Psoas muscle (tissue), 7 donors: ENCODE measurements at regions not wholly inside any gene's neighbourhood (a gene's known extent, or its start where the extent isn't known, plus 50 kb on each side); places are given as distances from the start of the nearest gene placed in this dataset.

Source experiments
- ATAC-seq, 4 donors: fragments of 200-7000 bp; cut with Tn5 transposase; one replicate each; pipeline ENCODE4 v1.9.1; 2020; ENCODE audit warnings: moderate library complexity in 3 of 4, mild to moderate bottlenecking in 2 of 4
- DNase-seq, 2 donors: peaks; one replicate each; pipeline ENCODE4 v3.0.0-alpha.2; 2020
- H3K27ac ChIP-seq: fragments of 200-600 bp; one replicate; pipeline ENCODE4 v1.8.0; 2022
- H3K27me3 ChIP-seq, 3 donors: fragments of 200-600 bp in 1 of 3; one replicate each; pipeline versions ENCODE4 v1.6.1 to v1.8.0; 2013 to 2022; ENCODE audit warnings: low read length in 2 of 3, mild to moderate bottlenecking in 2 of 3, moderate library complexity in 1 of 3; ENCODE audit not compliant: insufficient read depth in 3 of 3
- H3K36me3 ChIP-seq, 2 donors: fragments of 200-600 bp in 1 of 2; one replicate each; pipeline versions ENCODE4 v1.6.1 to v1.8.0; 2013 to 2022; ENCODE audit warnings: low read depth in 1 of 2, mild to moderate bottlenecking in 1 of 2, moderate library complexity in 1 of 2; ENCODE audit not compliant: insufficient read depth in 1 of 2
- H3K4me1 ChIP-seq: fragments of 200-600 bp; one replicate; pipeline ENCODE4 v1.8.0; 2022
- H3K4me3 ChIP-seq: fragments of 200-600 bp; one replicate; pipeline ENCODE4 v1.8.0; 2022; ENCODE audit warnings: mild to moderate bottlenecking
- H3K9me3 ChIP-seq: fragments of 200-600 bp; one replicate; pipeline ENCODE4 v1.8.0; 2022
- CTCF ChIP-seq: fragments of 200-600 bp; IDR thresholded peaks from one replicate; pipeline ENCODE4 v1.8.0; 2022; ENCODE audit warnings: antibody characterized with exemption
- WGBS, 3 donors: extraction: QIAGEN DNeasy Blood & Tissue Kit; methylation state at CpG; one replicate each; pipeline versions ENCODE4 v1.1.6 to v1.1.7; 2013; 5-methylcytosine and 5-hydroxymethylcytosine counted together
- intact Hi-C, 2 donors: fragments of 100-400 bp; cut with DNase I; formaldehyde crosslinking; loops; one replicate each; pipeline versions ENCODE4 v1.11.0 to v1.14.2; 2022
- donor health status: healthy with polysubstance abuse.
- donor health status: DM: no; HTN: no; CAD: no; lungs with moderate emphysema.
- donor health status: Bipolar disorder and iron deficiency.
- donor health status: healthy.
- donor health status: DM: yes; HTN: yes; CAD: no.
- donor health status: DM: no; HTN: no; CAD: no.
- donor health status: DM: yes; HTN: yes; CAD: no.

- no peaks in the 10 kb centered on the region for H3K4me1 ChIP-seq
- no peak for ATAC-seq
- H3K36me3 ChIP-seq: no peaks in the 10 kb centered on the region
- no peaks in the 10 kb centered on the region for H3K9me3 ChIP-seq
- WGBS, 3 donors: 63 to 71% (median 66%) methylated on average over 2 of the region's 2 CpGs
- intact Hi-C loops: no loop called here
- H3K4me3 ChIP-seq: no peak overlapping the region
- no peak for DNase-seq
- no peaks in the 10 kb centered on the region for H3K27me3 ChIP-seq
- no peak for TF ChIP-seq CTCF
- H3K27ac ChIP-seq: no peak overlapping the region
Observed at GRCh38 chr12:28107679-28108078, 82.6 kb upstream of the CCDC91 start.

- no peak for DNase-seq
- 74 to 80% (median 75%) methylated on average over 1 of the region's 1 CpG for WGBS, 3 donors
- intact Hi-C loops: no loop called here
Observed at GRCh38 chr12:28108599-28108998, 81.7 kb upstream of the CCDC91 start.

GRCh38 chr12:28110329-28110728, 79.9 kb upstream of the CCDC91 start:
- 75 to 83% (median 77%) methylated on average over 3 of the region's 3 CpGs for WGBS, 3 donors
- Histone ChIP-seq H3K27ac (no peak overlapping the region), H3K27me3 (no peaks in the 10 kb centered on the region), H3K4me1 (no peaks in the 10 kb centered on the region), H3K4me3 (no peak overlapping the region), H3K36me3 (no peaks in the 10 kb centered on the region), H3K9me3 (no peaks in the 10 kb centered on the region)
- intact Hi-C loops: no loop called here
- TF ChIP-seq CTCF: no peak
- no peak for DNase-seq
- no peak for ATAC-seq

More at GRCh38 chr12:28108599-28108998, 81.7 kb upstream of the CCDC91 start:
- Histone ChIP-seq H3K9me3 (no peaks in the 10 kb centered on the region), H3K27me3 (no peaks in the 10 kb centered on the region), H3K4me1 (no peaks in the 10 kb centered on the region), H3K4me3 (no peak overlapping the region), H3K36me3 (no peaks in the 10 kb centered on the region), H3K27ac (no peak overlapping the region)
- no peak for ATAC-seq
- TF ChIP-seq CTCF: no peak

- Histone ChIP-seq H3K9me3 (no peaks in the 10 kb centered on the region), H3K36me3 (no peaks in the 10 kb centered on the region), H3K27me3 (no peaks in the 10 kb centered on the region), H3K4me3 (no peak overlapping the region), H3K4me1 (no peaks in the 10 kb centered on the region), H3K27ac (no peak overlapping the region)
- no peak for ATAC-seq
- WGBS, 3 donors: 64 to 81% (median 78%) methylated on average over 2 of the region's 2 CpGs
- no peak for TF ChIP-seq CTCF
- DNase-seq: no peak
- intact Hi-C loops: no loop called here
Observed at GRCh38 chr12:28114488-28114887, 75.8 kb upstream of the CCDC91 start.

- H3K27ac ChIP-seq: no peak overlapping the region
- H3K36me3 ChIP-seq: no peaks in the 10 kb centered on the region
- 76 to 80% (median 79%) methylated on average over 1 of the region's 1 CpG for WGBS, 3 donors
- H3K27me3 ChIP-seq: no peaks in the 10 kb centered on the region
- DNase-seq: no peak
- intact Hi-C loops: no loop called here
- no peaks in the 10 kb centered on the region for H3K4me1 ChIP-seq
- no peaks in the 10 kb centered on the region for H3K9me3 ChIP-seq
- no peak overlapping the region for H3K4me3 ChIP-seq
- no peak for ATAC-seq
- TF ChIP-seq CTCF: no peak
Observed at GRCh38 chr12:28121433-28121832, 68.8 kb upstream of the CCDC91 start.
